B cell (primary cell): ENCODE measurements at regions not wholly inside any gene's neighbourhood (a gene's known extent, or its start where the extent isn't known, plus 50 kb on each side); places are given as distances from the start of the nearest gene placed in this dataset.

Experiments used
- CTCF ChIP-seq: fragments of 200-600 bp; IDR thresholded peaks from one replicate; pipeline ENCODE4 v1.8.0; 2022; ENCODE audit warnings: antibody characterized with exemption, mild to moderate bottlenecking
- EZH2 ChIP-seq: IDR thresholded peaks from 2 replicates; pipeline ENCODE4 v1.6.1; 2012; ENCODE audit warnings: borderline replicate concordance, low read depth, mild to moderate bottlenecking, moderate library complexity, low read length; ENCODE audit not compliant: insufficient read depth, poor library complexity, severe bottlenecking

- TF ChIP-seq CTCF (no peak), EZH2 (no peak)
These were observed 223.3 kb downstream of the NOL4 start for GRCh38 chr18:34001376-34001775.
